ENCODE measurements at regions not wholly inside any gene's neighbourhood (a gene's known extent, or its start where the extent isn't known, plus 50 kb on each side); places are given as distances from the start of the nearest gene placed in this dataset.

GRCh38 chr4:11700751-11701226 lies 272.1 kb upstream of the HS3ST1 start:
- Histone ChIP-seq H3K9me3 (no peaks in the 10 kb centered on the region), H3K36me3 (ENCODE audit: control insufficient read depth, insufficient read depth, low read length) (no peaks in the 10 kb centered on the region), H3K27me3 (replicated peaks; ENCODE audit: control insufficient read depth, insufficient read depth, low read length) (no peaks in the 10 kb centered on the region), H3K4me1 (no peaks in the 10 kb centered on the region), H3K4me3 (ENCODE audit: low read depth, low read length) (no peak overlapping the region)
- ChIA-PET POLR2A (no interaction called here), CTCF (no interaction called here)
- no peak overlapping the region for H3K4me3 Mint-ChIP-seq (ENCODE audit: unreplicated experiment)
- no peaks in the 10 kb centered on the region for H3K36me3 Mint-ChIP-seq (ENCODE audit: insufficient read depth, unreplicated experiment)
- no peaks in the 10 kb centered on the region for H3K4me1 Mint-ChIP-seq (ENCODE audit: low read depth, unreplicated experiment)
- intact Hi-C loops (cut with micrococcal nuclease; ENCODE audit: unreplicated experiment): no loop called here
- TF ChIP-seq, protein P1, sequence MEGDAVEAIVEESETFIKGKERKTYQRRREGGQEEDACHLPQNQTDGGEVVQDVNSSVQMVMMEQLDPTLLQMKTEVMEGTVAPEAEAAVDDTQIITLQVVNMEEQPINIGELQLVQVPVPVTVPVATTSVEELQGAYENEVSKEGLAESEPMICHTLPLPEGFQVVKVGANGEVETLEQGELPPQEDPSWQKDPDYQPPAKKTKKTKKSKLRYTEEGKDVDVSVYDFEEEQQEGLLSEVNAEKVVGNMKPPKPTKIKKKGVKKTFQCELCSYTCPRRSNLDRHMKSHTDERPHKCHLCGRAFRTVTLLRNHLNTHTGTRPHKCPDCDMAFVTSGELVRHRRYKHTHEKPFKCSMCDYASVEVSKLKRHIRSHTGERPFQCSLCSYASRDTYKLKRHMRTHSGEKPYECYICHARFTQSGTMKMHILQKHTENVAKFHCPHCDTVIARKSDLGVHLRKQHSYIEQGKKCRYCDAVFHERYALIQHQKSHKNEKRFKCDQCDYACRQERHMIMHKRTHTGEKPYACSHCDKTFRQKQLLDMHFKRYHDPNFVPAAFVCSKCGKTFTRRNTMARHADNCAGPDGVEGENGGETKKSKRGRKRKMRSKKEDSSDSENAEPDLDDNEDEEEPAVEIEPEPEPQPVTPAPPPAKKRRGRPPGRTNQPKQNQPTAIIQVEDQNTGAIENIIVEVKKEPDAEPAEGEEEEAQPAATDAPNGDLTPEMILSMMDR (IDR thresholded peaks at IDR 0.05; ENCODE audit: insufficient read depth in 1 of 2, low read depth in 1 of 2, low read length in 1 of 2, severe bottlenecking in 1 of 2, unreplicated experiment in 1 of 2): no peak
- no peaks in the 10 kb centered on the region for H3K9me3 Mint-ChIP-seq (ENCODE audit: unreplicated experiment)
- DNase-seq: no peak
- no peaks in the 10 kb centered on the region for H3K27me3 Mint-ChIP-seq (ENCODE audit: insufficient read depth, unreplicated experiment)
- no TSS peak for BruUV-seq (replicated peaks)
- no peak overlapping the region for H3K27ac Mint-ChIP-seq (ENCODE audit: unreplicated experiment)

GRCh38 chr4:11698846-11699590 lies 270.3 kb upstream of the HS3ST1 start:
- no peaks in the 10 kb centered on the region for H3K27me3 Mint-ChIP-seq (ENCODE audit: insufficient read depth, unreplicated experiment)
- no peaks in the 10 kb centered on the region for H3K4me1 ChIP-seq
- H3K4me3 ChIP-seq (ENCODE audit: low read depth, low read length): no peak overlapping the region
- DNase-seq: no peak
- no peaks in the 10 kb centered on the region for H3K27me3 ChIP-seq (replicated peaks; ENCODE audit: control insufficient read depth, insufficient read depth, low read length)
- TF ChIP-seq, protein P1 (IDR thresholded peaks at IDR 0.05; ENCODE audit: insufficient read depth in 1 of 2, low read depth in 1 of 2, low read length in 1 of 2, severe bottlenecking in 1 of 2, unreplicated experiment in 1 of 2): no peak
- H3K36me3 Mint-ChIP-seq (ENCODE audit: insufficient read depth, unreplicated experiment): no peaks in the 10 kb centered on the region
- no peaks in the 10 kb centered on the region for H3K9me3 ChIP-seq
- no TSS peak for BruUV-seq (replicated peaks)
- H3K4me3 Mint-ChIP-seq (ENCODE audit: unreplicated experiment): no peak overlapping the region
- no peaks in the 10 kb centered on the region for H3K9me3 Mint-ChIP-seq (ENCODE audit: unreplicated experiment)
- POLR2A ChIA-PET: no interaction called here
- intact Hi-C loops (cut with micrococcal nuclease; ENCODE audit: unreplicated experiment): no loop called here
- H3K36me3 ChIP-seq (ENCODE audit: control insufficient read depth, insufficient read depth, low read length): no peaks in the 10 kb centered on the region
- CTCF ChIA-PET: no interaction called here
- no peak overlapping the region for H3K27ac Mint-ChIP-seq (ENCODE audit: unreplicated experiment)
- H3K4me1 Mint-ChIP-seq (ENCODE audit: low read depth, unreplicated experiment): no peaks in the 10 kb centered on the region

GRCh38 chr4:11698033-11698432 lies 269.3 kb upstream of the HS3ST1 start:
- H3K4me1 ChIP-seq: no peaks in the 10 kb centered on the region
- H3K9me3 ChIP-seq: no peaks in the 10 kb centered on the region
- intact Hi-C loops (cut with micrococcal nuclease; ENCODE audit: unreplicated experiment): no loop called here

More at GRCh38 chr4:11698033-11698432, 269.3 kb upstream of the HS3ST1 start:
- H3K4me3 Mint-ChIP-seq (ENCODE audit: unreplicated experiment): no peak overlapping the region
- no peak for DNase-seq
- BruUV-seq (replicated peaks): no TSS peak
- H3K4me1 Mint-ChIP-seq (ENCODE audit: low read depth, unreplicated experiment): no peaks in the 10 kb centered on the region
- H3K27me3 Mint-ChIP-seq (ENCODE audit: insufficient read depth, unreplicated experiment): no peaks in the 10 kb centered on the region
- TF ChIP-seq, protein P1 (IDR thresholded peaks at IDR 0.05; ENCODE audit: insufficient read depth in 1 of 2, low read depth in 1 of 2, low read length in 1 of 2, severe bottlenecking in 1 of 2, unreplicated experiment in 1 of 2): no peak
- ChIA-PET CTCF (no interaction called here), POLR2A (no interaction called here)
- H3K27ac Mint-ChIP-seq (ENCODE audit: unreplicated experiment): no peak overlapping the region
- H3K36me3 ChIP-seq (ENCODE audit: control insufficient read depth, insufficient read depth, low read length): no peaks in the 10 kb centered on the region
- no peak overlapping the region for H3K4me3 ChIP-seq (ENCODE audit: low read depth, low read length)
- H3K36me3 Mint-ChIP-seq (ENCODE audit: insufficient read depth, unreplicated experiment): no peaks in the 10 kb centered on the region
- no peaks in the 10 kb centered on the region for H3K9me3 Mint-ChIP-seq (ENCODE audit: unreplicated experiment)
- no peaks in the 10 kb centered on the region for H3K27me3 ChIP-seq (replicated peaks; ENCODE audit: control insufficient read depth, insufficient read depth, low read length)

Data from Caco-2 (cell line).